Endothelial cell of hepatic sinusoid (primary cell): ENCODE measurements at regions not wholly inside any gene's neighbourhood (a gene's known extent, or its start where the extent isn't known, plus 50 kb on each side); places are given as distances from the start of the nearest gene placed in this dataset.

Experiments
- in situ Hi-C: cut with HindIII; loops from 2 replicates; pipeline ENCODE4 v1.10.0; 2017; ENCODE audit warnings: low sequenced_read_pairs

- in situ Hi-C loops = no loop called here
These were observed 88.6 kb upstream of the NFIB start for GRCh38 chr9:14402583-14402982.

GRCh38 chr9:14401911-14402310 lies 88.0 kb upstream of the NFIB start:
- in situ Hi-C loops = no loop called here

GRCh38 chr9:14400658-14400995 lies 86.7 kb upstream of the NFIB start:
- in situ Hi-C loops = no loop called here

GRCh38 chr9:14399756-14400657 lies 86.1 kb upstream of the NFIB start:
- in situ Hi-C loops = no loop called here

- in situ Hi-C loops = no loop called here
These were observed 84.5 kb upstream of the NFIB start for GRCh38 chr9:14398473-14398872.

GRCh38 chr9:14396171-14396570 lies 82.2 kb upstream of the NFIB start:
- in situ Hi-C loops = no loop called here

- in situ Hi-C loops = no loop called here
These were observed 81.6 kb upstream of the NFIB start for GRCh38 chr9:14395317-14396082.

GRCh38 chr9:14393418-14393817 lies 79.5 kb upstream of the NFIB start:
- in situ Hi-C loops = no loop called here

- in situ Hi-C loops = no loop called here
These were observed 77.7 kb upstream of the NFIB start for GRCh38 chr9:14391620-14392019.

- in situ Hi-C loops = no loop called here
These were observed 75.7 kb upstream of the NFIB start for GRCh38 chr9:14389657-14390056.

GRCh38 chr9:14389146-14389545 lies 75.2 kb upstream of the NFIB start:
- in situ Hi-C loops = no loop called here

GRCh38 chr9:14383773-14384172 lies 69.8 kb upstream of the NFIB start:
- in situ Hi-C loops = no loop called here

- in situ Hi-C loops = no loop called here
These were observed 69.4 kb upstream of the NFIB start for GRCh38 chr9:14383294-14383693.

- in situ Hi-C loops = no loop called here
These were observed 66.3 kb upstream of the NFIB start for GRCh38 chr9:14380061-14380836.

- in situ Hi-C loops = no loop called here
These were observed 65.3 kb upstream of the NFIB start for GRCh38 chr9:14379280-14379679.

GRCh38 chr9:14373706-14374105 lies 59.8 kb upstream of the NFIB start:
- in situ Hi-C loops = loop anchor here (5.0 to 25.0 kb wide), 2 partner anchors 59 to 661 kb away; no protein-coding TSS in a partner anchor

GRCh38 chr9:14373336-14373666 lies 59.4 kb upstream of the NFIB start:
- in situ Hi-C loops = loop anchor here (5.0 to 25.0 kb wide), 2 partner anchors 59 to 661 kb away; no protein-coding TSS in a partner anchor

- in situ Hi-C loops = loop anchor here (5.0 to 25.0 kb wide), 2 partner anchors 60 to 660 kb away; no protein-coding TSS in a partner anchor
These were observed 58.7 kb upstream of the NFIB start for GRCh38 chr9:14372437-14373335.

- in situ Hi-C loops = loop anchor here (25.0 kb wide), 1 partner anchor 657 kb away; no protein-coding TSS in a partner anchor
These were observed 55.1 kb upstream of the NFIB start for GRCh38 chr9:14369011-14369410.

- in situ Hi-C loops = loop anchor here (25.0 kb wide), 1 partner anchor 654 kb away; no protein-coding TSS in a partner anchor
These were observed 52.1 kb upstream of the NFIB start for GRCh38 chr9:14366076-14366475.
